Stimulated activated CD8-positive, alpha-beta memory T cell treated with anti-CD3 and anti-CD28 coated beads, Interleukin-15, amount 100 ng/mL, for 4 hours (primary cell): ENCODE measurements at regions not wholly inside any gene's neighbourhood (a gene's known extent, or its start where the extent isn't known, plus 50 kb on each side); places are given as distances from the start of the nearest gene placed in this dataset.
"Not testable (repeated sequence)": the region's sequence is repeated elsewhere in the genome, so short reads cannot be mapped to it uniquely, and the experiment has no call there.

Source experiments
- DNase-seq, 2 donors: peaks; one replicate each; pipeline ENCODE4 v3.0.0-alpha.2; 2020; ENCODE audit warnings: low read depth in 2 of 2

- DNase-seq = no peak
Observed at GRCh38 chr6:158920311-158920905, 79.6 kb downstream of the RSPH3 start.

GRCh38 chr6:158919865-158920264, 80.1 kb downstream of the RSPH3 start:
- DNase-seq = no peak

GRCh38 chr6:158916617-158917016, 83.4 kb downstream of the RSPH3 start:
- DNase-seq = no peak

- no peak for DNase-seq
Observed at GRCh38 chr6:158914923-158915322, 85.1 kb downstream of the RSPH3 start.

GRCh38 chr6:158913580-158913979, 86.4 kb downstream of the RSPH3 start:
- no peak for DNase-seq

- DNase-seq = no peak
Observed at GRCh38 chr6:158912655-158913054, 87.3 kb downstream of the RSPH3 start.

- DNase-seq = no peak
Observed at GRCh38 chr6:158911746-158912480, 88.1 kb downstream of the RSPH3 start.

GRCh38 chr6:158910484-158911440, 89.2 kb downstream of the RSPH3 start:
- no peak for DNase-seq

- DNase-seq = no peak
Observed at GRCh38 chr6:158909938-158910337, 90.1 kb downstream of the RSPH3 start.

- no peak for DNase-seq
Observed at GRCh38 chr6:158908606-158909005, 89.4 kb upstream of the EZR start.

- no peak for DNase-seq
Observed at GRCh38 chr6:158907931-158908330, 88.8 kb upstream of the EZR start.

GRCh38 chr6:158906926-158907325, 87.8 kb upstream of the EZR start:
- DNase-seq = no peak

- DNase-seq = no peak
Observed at GRCh38 chr6:158905277-158905676, 86.1 kb upstream of the EZR start.

GRCh38 chr6:158903801-158904200, 84.6 kb upstream of the EZR start:
- no peak for DNase-seq

GRCh38 chr6:158900663-158901312, 81.6 kb upstream of the EZR start:
- DNase-seq = no peak

- DNase-seq = no peak
Observed at GRCh38 chr6:158897236-158897635, 78.1 kb upstream of the EZR start.

- DNase-seq = no peak
Observed at GRCh38 chr6:158895661-158896060, 76.5 kb upstream of the EZR start.

- DNase-seq = no peak
Observed at GRCh38 chr6:158894193-158894592, 75.0 kb upstream of the EZR start.

GRCh38 chr6:158892266-158892665, 73.1 kb upstream of the EZR start:
- DNase-seq = no peak

- not testable (repeated sequence) for DNase-seq
Observed at GRCh38 chr6:158891560-158891959, 72.4 kb upstream of the EZR start.

- DNase-seq = not testable (repeated sequence)
Observed at GRCh38 chr6:158888171-158888570, 69.0 kb upstream of the EZR start.
